Activated CD4-positive, alpha-beta T cell treated with anti-CD3 and anti-CD28 coated beads, Interleukin-2, amount 10 ng/mL, durations not matched to agents 7 days and 5 days (primary cell): ENCODE measurements at regions not wholly inside any gene's neighbourhood (a gene's known extent, or its start where the extent isn't known, plus 50 kb on each side); places are given as distances from the start of the nearest gene placed in this dataset.

Experiments used
- CTCF ChIA-PET: fragments of 350-600 bp; sonication (Branson Sonifier 250); formaldehyde crosslinking; loops from one replicate; lab custom pipeline; 2021; ENCODE audit warnings: antibody characterized with exemption; lab: Charles Lee
- POLR2A ChIA-PET: fragments of 350-600 bp; sonication (Branson Sonifier 250); formaldehyde crosslinking; loops from one replicate; lab custom pipeline; 2021; ENCODE audit warnings: antibody characterized with exemption; lab: Charles Lee
- DNase-seq: peaks from one replicate; pipeline ENCODE4 v3.0.0-alpha.2; 2020
- H3K27ac Mint-ChIP-seq: one replicate; pipeline ENCODE4 v1.8.0; 2021; ENCODE audit warnings: mild to moderate bottlenecking, moderate library complexity, mixed read lengths
- H3K27me3 Mint-ChIP-seq: one replicate; pipeline ENCODE4 v1.8.0; 2021; ENCODE audit warnings: mixed read lengths
- H3K36me3 Mint-ChIP-seq: one replicate; pipeline ENCODE4 v1.8.0; 2021; ENCODE audit warnings: low read depth, mixed read lengths
- H3K4me1 Mint-ChIP-seq: one replicate; pipeline ENCODE4 v1.8.0; 2021; ENCODE audit warnings: mixed read lengths
- H3K4me3 Mint-ChIP-seq: one replicate; pipeline ENCODE4 v1.8.0; 2021; ENCODE audit warnings: mild to moderate bottlenecking, moderate library complexity, mixed read lengths
- H3K9me3 Mint-ChIP-seq: one replicate; pipeline ENCODE4 v1.8.0; 2021; ENCODE audit warnings: mixed read lengths

DNA sequence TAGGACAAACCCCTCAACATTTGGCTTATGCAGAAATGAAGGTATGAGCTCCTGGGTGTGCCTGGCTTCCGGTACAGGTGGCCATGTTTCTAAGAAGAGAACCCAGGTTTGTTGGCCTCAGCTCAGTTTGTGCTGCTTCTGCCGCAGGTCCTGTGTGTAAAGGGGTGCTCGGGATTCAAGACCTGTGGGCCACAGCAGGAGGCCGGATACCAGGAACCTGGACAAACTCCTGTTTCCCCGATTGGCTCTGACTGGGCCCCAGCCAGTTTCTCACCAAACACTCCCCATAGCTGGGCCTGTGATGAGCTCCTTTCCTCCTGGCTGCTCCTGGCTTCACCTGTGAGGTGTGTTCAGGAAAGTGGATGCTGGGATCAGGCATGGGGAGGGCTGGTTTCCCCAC is 271.2 kb upstream of the IRX2 start:
- CTCF ChIA-PET, result no interaction called here
- H3K9me3 Mint-ChIP-seq, result no peaks in the 10 kb centered on the region
- H3K36me3 Mint-ChIP-seq, result no peaks in the 10 kb centered on the region
- no peaks in the 10 kb centered on the region for H3K4me1 Mint-ChIP-seq
- H3K27me3 Mint-ChIP-seq, result no peaks in the 10 kb centered on the region
- no peak overlapping the region for H3K4me3 Mint-ChIP-seq
- POLR2A ChIA-PET, result no interaction called here
- H3K27ac Mint-ChIP-seq, result no peak overlapping the region
- DNase-seq, result no peak

- H3K36me3 Mint-ChIP-seq, result no peaks in the 10 kb centered on the region
- CTCF ChIA-PET, result no interaction called here
- H3K27me3 Mint-ChIP-seq, result no peaks in the 10 kb centered on the region
- no peaks in the 10 kb centered on the region for H3K4me1 Mint-ChIP-seq
- H3K9me3 Mint-ChIP-seq, result peaks cover 2% of the 10 kb centered on the region
- POLR2A ChIA-PET, result no interaction called here
- no peak overlapping the region for H3K4me3 Mint-ChIP-seq
- no peak overlapping the region for H3K27ac Mint-ChIP-seq
- no peak for DNase-seq
Observed at GRCh38 chr5:3020426-3020825, 268.9 kb upstream of the IRX2 start.

DNA sequence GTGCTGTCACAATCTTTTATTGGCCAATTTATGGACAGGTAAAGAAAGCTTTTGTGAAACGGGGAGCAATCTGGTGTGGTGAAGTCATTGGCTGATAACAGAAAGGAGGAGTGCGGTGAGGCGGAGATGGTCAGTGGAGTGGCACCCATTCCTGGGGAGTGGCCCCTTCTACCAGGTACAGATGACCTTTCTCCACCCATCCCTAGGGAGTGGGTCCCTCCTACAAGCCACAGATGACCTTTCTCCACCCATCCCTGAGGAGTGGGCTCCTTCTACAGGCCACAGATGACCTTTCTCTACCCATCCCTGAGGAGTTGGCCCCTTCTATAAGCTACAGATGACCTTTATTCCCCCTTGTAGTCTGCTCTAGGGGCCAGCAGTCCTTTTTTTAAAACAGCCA is 267.6 kb upstream of the IRX2 start:
- H3K27ac Mint-ChIP-seq, result no peak overlapping the region
- CTCF ChIA-PET, result no interaction called here

DNA sequence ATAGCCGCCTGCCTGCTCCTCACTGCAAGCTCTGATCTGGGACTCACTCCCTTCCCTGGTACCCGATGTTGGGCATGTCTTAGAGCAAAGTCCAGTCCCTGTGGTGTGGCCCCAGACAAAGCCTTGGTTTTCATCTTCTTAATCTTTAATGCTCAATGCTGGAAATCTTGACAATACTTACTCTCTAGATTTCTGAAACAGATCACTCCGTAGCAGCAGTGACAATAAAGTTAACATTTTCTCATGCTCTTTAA is 260.2 kb upstream of the IRX2 start:
- Mint-ChIP-seq H3K9me3 (peaks cover 7% of the 10 kb centered on the region), H3K27ac (no peak overlapping the region), H3K4me1 (no peaks in the 10 kb centered on the region), H3K4me3 (no peak overlapping the region), H3K27me3 (no peaks in the 10 kb centered on the region), H3K36me3 (no peaks in the 10 kb centered on the region)
- DNase-seq, result no peak
- ChIA-PET CTCF (no interaction called here), POLR2A (no interaction called here)

More for the DNA sequence above, 267.6 kb upstream of the IRX2 start:
- Mint-ChIP-seq H3K4me1 (no peaks in the 10 kb centered on the region), H3K4me3 (no peak overlapping the region), H3K36me3 (no peaks in the 10 kb centered on the region), H3K9me3 (peaks cover 2% of the 10 kb centered on the region), H3K27me3 (no peaks in the 10 kb centered on the region)
- DNase-seq, result no peak
- POLR2A ChIA-PET, result no interaction called here

- DNase-seq, result no peak
- Mint-ChIP-seq H3K9me3 (peaks cover 7% of the 10 kb centered on the region), H3K27me3 (no peaks in the 10 kb centered on the region), H3K4me1 (no peaks in the 10 kb centered on the region), H3K27ac (no peak overlapping the region), H3K36me3 (no peaks in the 10 kb centered on the region), H3K4me3 (no peak overlapping the region)
- ChIA-PET CTCF (no interaction called here), POLR2A (no interaction called here)
Observed at GRCh38 chr5:3010953-3011763, 259.7 kb upstream of the IRX2 start.

GRCh38 chr5:3010301-3010952 is 258.9 kb upstream of the IRX2 start:
- Mint-ChIP-seq H3K4me1 (no peaks in the 10 kb centered on the region), H3K4me3 (no peak overlapping the region), H3K27me3 (no peaks in the 10 kb centered on the region), H3K27ac (no peak overlapping the region), H3K36me3 (no peaks in the 10 kb centered on the region), H3K9me3 (peaks cover 7% of the 10 kb centered on the region)
- POLR2A ChIA-PET, result no interaction called here
- CTCF ChIA-PET, result no interaction called here
- no peak for DNase-seq

DNA sequence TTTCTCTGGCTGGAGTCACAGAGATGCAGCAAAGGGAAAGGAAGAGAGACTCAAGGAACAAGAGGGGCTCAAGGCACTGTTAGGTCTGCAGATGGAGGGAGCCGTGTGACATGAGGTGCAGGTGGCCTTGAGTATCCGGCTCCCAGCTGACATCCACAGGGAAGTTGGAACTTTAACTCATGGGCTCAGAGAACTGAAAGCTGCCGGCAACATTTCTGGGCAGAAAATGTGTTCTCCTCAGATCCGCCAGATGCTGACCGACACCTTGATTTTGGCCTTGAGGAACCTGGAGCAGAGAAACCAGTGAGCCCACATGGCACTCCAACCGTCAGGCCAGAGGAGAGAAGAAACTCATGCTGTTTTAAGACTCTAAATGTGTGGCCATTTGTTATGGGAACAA is 258.1 kb upstream of the IRX2 start:
- ChIA-PET CTCF (no interaction called here), POLR2A (no interaction called here)
- Mint-ChIP-seq H3K9me3 (peaks cover 7% of the 10 kb centered on the region), H3K36me3 (no peaks in the 10 kb centered on the region), H3K4me3 (no peak overlapping the region), H3K27me3 (no peaks in the 10 kb centered on the region), H3K4me1 (no peaks in the 10 kb centered on the region), H3K27ac (no peak overlapping the region)
- no peak for DNase-seq

DNA sequence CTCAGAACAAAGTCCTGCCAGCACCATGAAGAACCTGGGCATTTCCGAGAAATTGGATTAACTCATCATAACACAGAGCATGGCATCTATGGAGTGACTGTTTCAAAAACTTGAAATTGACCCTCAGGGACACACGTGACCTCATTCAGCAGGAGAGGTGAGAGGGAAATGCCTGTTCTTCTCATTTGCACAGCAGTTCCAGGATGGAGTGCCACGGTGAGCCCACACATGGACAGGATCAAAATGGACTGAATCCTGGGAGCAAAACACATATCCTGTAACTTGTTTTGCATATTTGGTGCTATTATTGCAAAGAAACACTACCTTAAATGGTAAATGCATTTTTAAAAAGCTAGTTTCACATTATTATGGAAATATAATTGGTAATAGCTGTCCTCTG is 256.1 kb upstream of the IRX2 start:
- H3K4me1 Mint-ChIP-seq, result no peaks in the 10 kb centered on the region
- no peaks in the 10 kb centered on the region for H3K27me3 Mint-ChIP-seq

DNA sequence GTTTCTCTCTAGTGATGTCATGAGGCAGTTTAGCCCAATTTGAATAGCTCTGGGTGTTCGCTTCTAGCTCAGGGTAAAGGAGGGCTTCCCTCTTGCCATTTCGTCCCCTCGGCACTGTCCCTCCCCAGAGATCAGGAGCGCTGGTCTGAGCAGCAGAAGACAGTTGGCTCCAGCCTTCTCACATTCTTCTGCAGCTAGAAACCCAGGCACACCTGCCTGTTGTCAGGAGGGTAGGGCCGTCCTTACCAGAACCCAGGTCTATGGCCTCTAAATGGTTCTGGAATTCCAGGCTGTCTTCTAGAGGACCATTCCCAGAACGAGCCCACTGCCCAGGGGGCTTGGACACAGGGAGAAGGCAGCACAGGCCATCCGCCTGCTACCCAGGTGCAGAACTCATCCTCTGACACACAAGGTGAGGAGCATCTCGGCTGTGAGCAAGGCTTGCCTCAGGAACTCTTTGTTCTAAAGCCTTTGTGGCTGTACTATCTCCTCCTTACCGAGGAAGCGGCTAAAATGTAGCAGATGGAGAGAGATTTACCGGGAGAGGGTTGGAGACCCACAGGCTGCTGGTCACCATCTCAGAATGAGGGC is 255.6 kb upstream of the IRX2 start:
- Mint-ChIP-seq H3K36me3 (no peaks in the 10 kb centered on the region), H3K9me3 (peaks cover 3% of the 10 kb centered on the region), H3K4me3 (no peak overlapping the region), H3K27ac (no peak overlapping the region), H3K27me3 (no peaks in the 10 kb centered on the region), H3K4me1 (no peaks in the 10 kb centered on the region)
- no peak for DNase-seq
- ChIA-PET CTCF (no interaction called here), POLR2A (no interaction called here)

More for the DNA sequence above, 256.1 kb upstream of the IRX2 start:
- POLR2A ChIA-PET, result no interaction called here
- H3K27ac Mint-ChIP-seq, result no peak overlapping the region
- no peak overlapping the region for H3K4me3 Mint-ChIP-seq
- H3K36me3 Mint-ChIP-seq, result no peaks in the 10 kb centered on the region
- H3K9me3 Mint-ChIP-seq, result peaks cover 3% of the 10 kb centered on the region
- DNase-seq, result no peak
- CTCF ChIA-PET, result no interaction called here

- Mint-ChIP-seq H3K4me3 (no peak overlapping the region), H3K27ac (no peak overlapping the region), H3K9me3 (peaks cover 3% of the 10 kb centered on the region), H3K4me1 (no peaks in the 10 kb centered on the region), H3K27me3 (no peaks in the 10 kb centered on the region), H3K36me3 (no peaks in the 10 kb centered on the region)
- POLR2A ChIA-PET, result no interaction called here
- DNase-seq, result no peak
- CTCF ChIA-PET, result no interaction called here
Observed at GRCh38 chr5:3006526-3006925, 255.0 kb upstream of the IRX2 start.

DNA sequence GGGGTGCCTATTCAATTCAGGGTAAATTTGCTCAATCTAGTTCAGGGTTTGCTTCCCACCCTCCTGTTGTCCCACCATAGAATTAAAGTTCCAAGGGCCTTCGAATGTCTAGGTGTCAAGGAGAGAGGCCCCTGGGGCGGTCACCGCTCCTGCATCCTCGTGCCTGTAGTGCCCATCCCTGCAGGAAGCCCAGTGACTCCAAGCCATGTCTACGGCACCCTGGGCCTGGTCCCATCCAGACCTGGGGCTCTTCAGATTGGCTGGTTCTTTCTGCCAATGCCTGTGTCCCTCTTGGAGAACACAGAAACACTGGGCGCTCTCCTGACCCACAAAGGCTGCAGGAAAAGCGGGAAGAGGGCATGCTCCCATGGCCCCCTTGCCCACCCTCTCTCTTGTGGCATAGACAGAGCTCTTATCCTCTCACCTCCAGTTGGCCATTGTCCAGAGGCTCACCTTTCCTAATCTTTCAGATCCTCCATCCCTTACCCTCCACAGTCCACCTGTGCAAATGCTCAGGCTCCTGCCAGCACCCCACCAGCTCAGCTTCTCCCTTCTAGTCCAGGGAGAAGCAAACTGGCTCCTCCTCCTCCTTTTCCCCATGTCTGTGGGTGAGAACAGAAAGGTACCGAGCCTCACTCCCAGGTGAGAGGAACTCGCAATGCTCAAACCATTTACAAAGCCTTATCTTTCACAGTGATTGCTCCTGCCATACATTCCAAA is 253.0 kb upstream of the IRX2 start:
- Mint-ChIP-seq H3K9me3 (peaks cover 3% of the 10 kb centered on the region), H3K27me3 (no peaks in the 10 kb centered on the region), H3K4me3 (no peak overlapping the region), H3K36me3 (no peaks in the 10 kb centered on the region), H3K27ac (no peak overlapping the region), H3K4me1 (no peaks in the 10 kb centered on the region)
- ChIA-PET CTCF (no interaction called here), POLR2A (no interaction called here)
- DNase-seq, result no peak

DNA sequence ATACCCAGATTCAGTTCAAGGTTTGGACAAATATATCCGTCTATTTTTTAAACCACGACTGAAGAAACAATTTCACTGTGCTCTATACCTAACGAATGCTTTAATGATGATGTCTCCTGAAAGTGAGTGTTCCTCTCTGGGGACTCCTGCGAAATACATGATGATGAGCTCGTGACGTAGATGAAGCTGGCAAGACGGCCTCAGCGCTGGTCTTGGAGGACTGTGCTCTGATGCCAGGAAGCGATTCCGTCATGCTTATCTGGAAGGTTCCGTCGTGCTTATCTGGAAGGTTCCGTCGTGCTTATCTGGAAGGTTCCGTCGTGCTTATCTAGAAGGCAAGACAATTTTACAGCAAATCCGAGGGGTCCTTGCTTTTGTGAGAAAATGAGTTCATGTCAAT is 250.8 kb upstream of the IRX2 start:
- ChIA-PET CTCF (no interaction called here), POLR2A (no interaction called here)
- H3K4me3 Mint-ChIP-seq, result no peak overlapping the region
- no peak for DNase-seq
- H3K27me3 Mint-ChIP-seq, result no peaks in the 10 kb centered on the region
- H3K27ac Mint-ChIP-seq, result no peak overlapping the region
- no peaks in the 10 kb centered on the region for H3K36me3 Mint-ChIP-seq
- no peaks in the 10 kb centered on the region for H3K9me3 Mint-ChIP-seq
- no peaks in the 10 kb centered on the region for H3K4me1 Mint-ChIP-seq

- no peak overlapping the region for H3K4me3 Mint-ChIP-seq
- ChIA-PET POLR2A (no interaction called here), CTCF (no interaction called here)
- H3K27me3 Mint-ChIP-seq, result no peaks in the 10 kb centered on the region
- no peaks in the 10 kb centered on the region for H3K4me1 Mint-ChIP-seq
- no peak for DNase-seq
- no peaks in the 10 kb centered on the region for H3K36me3 Mint-ChIP-seq
- no peak overlapping the region for H3K27ac Mint-ChIP-seq
- no peaks in the 10 kb centered on the region for H3K9me3 Mint-ChIP-seq
Observed at GRCh38 chr5:3000631-3001030, 249.2 kb upstream of the IRX2 start.
